Stimulated activated CD8-positive, alpha-beta memory T cell treated with anti-CD3 and anti-CD28 coated beads, Interleukin-4, amount 100 ng/mL, for 48 hours (primary cell): ENCODE measurements at regions not wholly inside any gene's neighbourhood (a gene's known extent, or its start where the extent isn't known, plus 50 kb on each side); places are given as distances from the start of the nearest gene placed in this dataset.

Experiments used
- DNase-seq: peaks from one replicate; pipeline ENCODE4 v3.0.0-alpha.2; 2020

DNA sequence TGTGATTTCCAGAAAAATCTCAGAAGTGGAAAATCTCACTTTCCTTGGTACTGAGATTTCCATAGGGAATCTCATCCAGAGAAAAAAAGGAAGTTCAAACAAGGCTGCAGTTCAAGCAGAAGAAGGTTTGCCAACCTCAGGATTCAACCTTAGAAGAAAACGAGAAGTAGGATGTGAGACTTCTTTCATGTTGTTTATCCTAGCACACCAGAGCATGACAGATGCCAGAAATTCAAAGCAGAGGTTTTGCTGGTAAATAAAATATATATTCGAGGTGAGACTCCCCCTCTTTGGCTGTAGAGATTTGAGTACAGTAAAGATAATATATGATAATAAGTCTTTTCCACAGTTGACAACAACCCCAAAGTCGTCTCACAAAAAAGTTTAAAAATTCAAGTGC lies 116.9 kb upstream of the SMC2 start:
- DNase-seq, result no peak

DNA sequence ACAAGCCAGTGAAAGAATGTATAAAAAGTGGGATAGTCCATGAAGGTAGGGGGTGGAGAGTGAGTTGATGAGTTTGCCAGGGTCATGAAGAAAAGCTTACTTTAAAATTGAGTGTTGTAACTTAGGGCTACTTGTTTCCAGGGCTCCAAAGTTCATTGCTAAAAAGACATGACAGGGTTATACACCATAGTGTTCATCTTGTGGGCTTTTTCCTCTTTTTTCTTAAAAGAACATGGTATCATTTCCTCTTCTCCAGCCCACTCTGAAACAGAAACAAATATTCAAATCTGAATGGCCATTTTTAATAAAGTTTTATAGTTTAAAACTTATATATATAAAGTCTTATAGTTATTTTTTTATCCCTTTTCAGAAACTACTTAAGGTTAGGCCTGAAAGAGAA lies 115.7 kb upstream of the SMC2 start:
- DNase-seq, result no peak

DNA sequence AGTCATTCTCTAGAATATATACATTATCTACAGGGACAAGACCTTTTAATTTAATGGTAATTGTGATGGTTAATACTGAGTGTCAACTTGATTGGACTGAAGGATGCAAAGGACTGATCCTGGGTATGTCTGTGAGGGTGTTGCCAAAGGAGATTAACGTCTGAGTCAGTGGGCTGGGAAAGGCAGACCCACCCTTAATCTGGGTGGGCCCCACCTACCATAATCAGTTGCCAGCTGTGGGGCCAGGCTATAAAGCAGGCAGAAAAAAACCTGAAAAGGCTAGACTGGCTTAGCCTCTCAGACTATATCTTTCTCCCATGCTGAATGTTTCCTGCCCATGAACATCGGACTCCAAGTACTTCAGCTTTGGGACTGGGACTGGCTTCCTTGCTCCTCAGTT lies 112.2 kb upstream of the SMC2 start:
- no peak for DNase-seq

DNA sequence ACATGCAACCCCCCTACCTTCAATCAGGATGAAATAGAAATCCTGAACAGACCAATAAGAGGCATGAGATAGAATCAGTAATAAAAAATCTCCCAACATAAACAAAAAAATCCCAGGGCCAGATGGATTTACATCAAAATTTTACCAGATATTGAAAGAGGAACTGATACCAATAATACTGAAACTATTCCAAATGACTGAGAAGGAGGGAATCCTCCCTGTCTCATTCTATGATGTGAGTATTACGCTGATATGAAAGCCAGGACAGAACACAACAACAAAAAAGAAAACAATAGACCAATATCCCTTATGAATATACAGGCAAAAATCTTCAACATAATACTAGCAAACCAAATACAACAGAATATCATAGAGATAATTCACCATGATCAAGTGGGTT lies 109.0 kb upstream of the SMC2 start:
- DNase-seq, result no peak

DNA sequence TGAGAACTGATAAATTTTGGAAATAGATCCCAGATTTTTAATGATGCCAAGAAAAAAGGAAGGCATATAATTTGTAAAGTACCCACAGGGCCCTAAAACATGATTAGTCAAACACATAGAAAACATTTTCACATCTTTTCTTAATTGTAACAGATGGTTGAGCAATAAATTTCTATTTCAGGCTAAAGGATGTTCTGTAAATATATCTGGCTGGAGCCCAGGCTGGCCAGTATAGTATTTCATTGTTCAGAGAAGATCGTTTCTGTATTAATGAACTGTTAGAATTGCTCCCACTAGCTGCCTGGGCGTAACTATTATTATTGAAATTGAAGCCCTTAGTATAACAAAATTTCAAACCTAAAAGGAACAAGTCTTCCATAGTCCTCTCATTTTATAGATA lies 105.3 kb upstream of the SMC2 start:
- no peak for DNase-seq

DNA sequence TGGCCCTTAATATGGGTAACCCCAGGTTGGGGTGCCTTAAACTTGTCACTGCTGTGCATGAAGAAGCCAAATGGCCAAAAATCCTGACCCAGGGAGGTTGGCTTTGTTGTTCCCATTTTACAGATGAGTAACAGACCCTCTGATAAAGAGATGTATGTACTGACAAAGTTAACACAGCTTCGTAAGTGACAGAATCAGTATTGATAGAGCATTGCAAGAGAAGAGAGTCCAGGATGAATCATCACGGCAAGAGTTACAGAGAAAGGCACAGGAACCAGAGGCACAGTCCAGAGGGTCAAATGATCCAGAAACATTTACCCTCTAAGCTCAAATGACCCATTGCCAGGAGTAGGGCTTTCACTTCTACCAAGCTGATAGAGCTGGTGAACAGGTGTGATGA lies 103.8 kb upstream of the SMC2 start:
- no peak for DNase-seq

DNA sequence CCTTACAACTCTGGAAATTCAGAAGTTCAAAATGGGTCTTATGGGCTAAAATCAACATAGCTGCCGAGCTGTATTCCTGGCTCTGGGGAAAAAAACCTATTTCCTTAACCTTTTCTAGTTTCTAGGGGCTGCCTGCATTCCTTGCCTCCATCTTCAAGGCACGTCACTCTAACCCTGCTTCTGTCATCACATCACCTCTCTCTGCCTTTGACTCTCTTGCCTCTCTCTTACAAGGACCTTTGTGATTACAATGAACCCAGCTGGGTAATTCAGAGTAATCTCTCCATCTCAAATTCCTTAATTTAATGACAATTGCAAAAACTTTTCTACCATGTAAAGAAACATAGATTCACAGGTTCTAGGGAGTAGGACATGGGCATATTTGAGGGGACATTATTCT lies 103.1 kb upstream of the SMC2 start:
- DNase-seq, result no peak

DNA sequence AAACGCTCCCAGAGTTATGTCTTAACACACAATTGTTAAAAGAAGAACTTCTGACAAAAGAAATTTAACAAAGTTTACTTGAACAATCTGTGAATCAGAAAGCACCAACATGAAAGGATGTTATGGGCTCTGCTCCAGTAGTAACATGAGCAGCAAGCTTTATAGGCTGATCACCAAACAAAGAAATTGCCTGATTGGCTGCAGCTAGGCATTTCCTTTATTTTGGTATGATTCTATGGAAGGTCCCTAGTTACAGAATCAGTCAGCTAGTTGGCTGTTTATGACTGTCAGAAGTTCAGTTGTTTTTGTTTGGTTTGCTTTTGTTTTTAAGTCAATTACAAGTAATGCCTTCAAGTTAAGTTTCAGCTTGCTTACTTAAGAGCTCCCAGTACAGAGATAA lies 102.4 kb upstream of the SMC2 start:
- DNase-seq, result no peak

DNA sequence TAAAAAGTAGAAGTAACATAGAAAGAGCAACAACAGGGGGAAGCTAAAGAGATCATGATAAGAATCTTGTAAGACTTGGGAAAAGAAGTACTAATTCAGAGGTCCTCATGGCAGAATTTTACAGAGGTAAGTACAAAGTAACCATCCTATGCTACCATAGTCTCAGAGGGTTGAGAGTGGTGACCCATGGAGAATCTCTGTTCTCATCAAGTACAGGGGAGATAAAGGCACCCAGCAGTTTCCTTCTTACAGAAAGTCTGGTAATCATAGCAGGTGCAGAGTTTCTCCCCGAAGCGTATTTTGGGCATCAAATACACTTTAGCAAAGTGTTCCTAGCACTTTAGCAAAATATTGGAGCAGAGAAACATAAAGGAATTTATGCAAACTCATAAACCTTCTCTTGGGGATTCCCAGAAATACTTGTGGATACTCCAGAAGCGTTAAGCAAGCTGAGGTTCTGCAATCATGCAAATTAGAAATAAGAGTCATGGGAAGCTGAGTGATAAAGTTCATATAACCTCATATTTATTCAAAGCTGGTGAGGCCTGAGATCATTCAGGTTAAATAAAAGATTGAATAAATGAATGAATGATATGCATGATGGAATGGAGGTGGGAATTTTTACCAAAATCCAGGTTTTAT lies 101.0 kb upstream of the SMC2 start:
- no peak for DNase-seq

DNA sequence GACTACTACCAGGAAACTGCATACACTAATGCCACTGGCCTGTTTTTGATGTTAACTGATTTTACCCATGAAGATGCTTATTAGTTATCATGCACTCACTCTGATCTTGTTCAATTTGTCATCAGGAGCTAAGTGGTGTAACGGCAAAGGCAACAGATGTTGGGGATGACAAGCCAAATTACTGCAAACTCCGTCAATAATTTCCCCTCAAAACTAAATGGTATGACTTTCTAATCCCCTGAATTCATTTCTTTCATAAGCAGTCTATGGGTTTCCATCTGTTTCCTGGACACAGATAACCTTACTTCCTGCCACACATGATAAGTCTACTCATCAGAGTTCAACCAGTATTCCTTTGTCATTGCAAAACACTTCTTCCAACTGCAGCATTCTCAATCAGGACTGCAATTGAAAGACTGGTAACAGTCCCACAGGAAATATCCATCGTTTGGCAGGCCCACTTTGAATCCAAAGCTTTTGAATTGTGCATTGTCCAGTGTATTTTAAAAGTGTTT lies 96.2 kb upstream of the SMC2 start:
- DNase-seq, result no peak

DNA sequence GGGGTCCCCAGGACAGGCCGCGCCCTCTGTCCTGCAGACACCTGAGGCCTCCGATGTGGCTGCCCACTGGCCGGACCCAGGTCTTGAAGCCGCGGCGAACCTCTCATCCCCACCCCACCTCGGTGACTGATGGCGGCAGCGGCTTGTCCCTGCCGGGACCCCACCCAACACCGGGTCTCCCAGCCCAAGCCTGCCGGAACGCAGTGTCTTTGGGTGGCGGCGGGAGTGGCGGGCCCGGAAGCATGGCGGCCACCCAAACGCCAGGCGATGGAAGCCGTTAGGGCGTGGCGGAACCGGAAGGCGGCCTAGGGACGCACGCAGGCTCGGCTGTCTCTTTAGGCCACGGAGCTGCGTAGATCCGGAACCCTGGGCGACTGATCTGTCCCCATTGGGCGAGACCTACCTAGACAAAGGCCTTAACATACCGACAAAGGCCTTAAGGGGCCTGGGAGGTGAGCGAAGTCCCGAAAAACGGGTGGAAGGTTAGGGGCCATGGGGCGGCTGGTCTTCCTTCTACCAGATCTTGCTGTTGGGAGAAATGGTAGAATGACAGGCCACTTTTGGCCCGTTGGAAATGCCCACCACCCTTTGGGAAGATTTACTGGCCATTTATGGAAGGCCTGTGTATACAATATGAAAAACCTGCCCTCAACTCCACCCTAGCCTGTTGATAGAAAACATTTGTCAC lies 94.6 kb upstream of the SMC2 start:
- DNase-seq, result no peak

DNA sequence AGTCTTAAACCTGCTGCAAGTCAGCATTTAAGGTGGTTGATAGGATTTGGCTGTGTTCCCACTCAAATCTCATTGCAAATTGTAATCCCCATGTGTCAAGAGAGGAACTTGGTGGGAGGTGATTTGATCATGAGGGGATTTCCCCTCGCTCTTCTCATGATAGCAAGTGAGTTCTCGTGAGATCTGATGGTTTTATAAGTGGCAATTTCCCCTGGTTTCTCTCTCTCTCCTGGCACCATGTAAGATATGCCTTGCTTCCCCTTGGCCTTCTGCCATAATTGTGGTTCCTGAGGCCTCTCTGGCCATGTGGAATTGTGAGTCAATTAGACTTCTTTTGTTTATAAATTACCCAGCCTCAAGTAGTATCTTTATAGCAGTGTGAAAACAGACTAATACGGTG lies 84.3 kb upstream of the SMC2 start:
- no peak for DNase-seq

DNA sequence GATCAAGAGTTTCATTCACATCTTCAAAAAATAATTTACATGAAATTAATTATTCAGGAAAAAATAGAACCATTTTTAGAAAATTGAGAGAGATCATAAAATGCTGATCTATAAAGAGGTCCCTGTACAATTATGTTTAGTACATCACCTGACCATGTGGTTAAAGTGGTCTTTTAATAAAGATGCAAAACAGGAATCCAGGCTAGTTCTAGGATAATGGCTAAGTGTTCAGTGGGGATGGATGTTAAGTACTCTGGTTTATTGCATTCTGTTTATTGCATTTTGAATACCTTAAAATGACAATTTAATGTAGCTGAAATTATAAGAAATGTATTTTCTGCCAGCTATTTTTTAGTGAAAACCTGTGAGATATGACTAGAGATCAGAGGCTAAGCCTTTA lies 72.0 kb upstream of the SMC2 start:
- DNase-seq, result no peak

DNA sequence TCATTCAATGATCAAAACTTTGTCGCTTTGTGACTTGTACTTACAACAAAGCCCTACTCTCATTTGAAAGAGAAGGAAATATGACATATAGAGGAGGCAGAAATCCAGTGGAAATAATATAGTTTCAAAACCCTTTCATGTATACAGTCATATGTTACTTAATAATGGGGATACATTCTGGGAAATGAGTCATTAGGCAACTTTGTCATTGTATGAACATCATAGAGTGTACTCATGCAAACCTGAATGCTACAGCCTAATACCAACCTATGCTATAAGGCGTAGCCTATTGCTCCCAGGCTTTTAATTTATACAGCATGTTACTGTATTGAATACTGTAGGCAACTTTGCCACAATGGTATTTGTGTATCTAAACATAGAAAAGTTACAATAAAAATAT lies 69.0 kb upstream of the SMC2 start:
- DNase-seq, result no peak

DNA sequence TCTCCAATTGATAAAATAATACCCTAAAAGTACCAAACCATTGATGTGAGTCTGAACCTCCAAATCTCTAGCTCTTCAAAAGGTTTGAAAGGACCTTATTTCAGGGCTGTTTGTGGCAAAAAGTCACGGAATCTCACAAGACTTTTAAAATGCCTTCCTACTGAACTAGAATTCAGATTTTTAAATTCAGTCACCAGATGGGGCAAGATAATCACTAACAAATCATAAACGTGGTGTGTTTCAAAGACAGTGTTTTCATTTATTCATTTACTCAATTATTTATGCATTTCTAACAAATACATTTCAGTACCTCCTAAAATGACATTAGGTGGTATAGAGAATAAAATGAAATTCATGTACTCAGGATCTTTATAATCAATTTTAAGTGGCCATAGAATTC lies 68.2 kb upstream of the SMC2 start:
- no peak for DNase-seq

DNA sequence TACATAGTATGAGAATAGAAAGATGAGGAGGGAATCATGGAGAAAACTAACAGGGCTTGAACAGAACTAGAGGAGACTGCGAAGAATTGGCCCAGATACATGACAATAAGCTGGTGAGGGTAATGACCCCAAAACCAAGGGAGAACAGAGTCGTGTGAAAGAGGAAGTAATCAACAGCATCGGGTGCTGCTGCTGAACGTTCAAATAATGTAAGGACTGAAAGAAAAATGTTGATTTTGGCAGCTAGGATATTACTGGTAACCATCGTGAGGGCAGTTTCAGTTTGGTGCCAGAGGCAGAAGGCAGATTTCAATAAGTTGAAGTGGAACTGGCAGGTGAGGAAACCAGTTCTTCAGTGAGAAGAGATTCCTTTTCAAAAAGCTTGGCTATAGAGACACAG lies 66.8 kb upstream of the SMC2 start:
- no peak for DNase-seq

DNA sequence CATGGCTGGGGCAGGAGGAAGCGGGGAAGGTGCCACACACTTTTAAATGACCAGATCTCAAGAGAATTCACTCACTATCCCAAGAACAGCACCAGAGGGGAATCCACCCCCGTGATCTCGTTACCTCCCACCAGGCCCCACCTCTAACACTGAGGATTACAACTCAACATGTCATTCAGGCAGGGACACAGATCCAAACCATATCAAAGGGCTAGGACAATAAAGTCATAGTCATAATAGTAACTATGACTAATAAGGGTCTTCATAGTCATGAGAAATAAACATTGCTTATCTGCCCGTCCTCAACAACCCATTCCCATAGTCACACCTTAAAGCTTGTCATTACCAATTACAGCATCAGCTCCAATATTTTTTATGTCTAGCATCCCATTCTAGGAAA lies 65.3 kb upstream of the SMC2 start:
- no peak for DNase-seq
